Activated CD4-positive, alpha-beta T cell treated with anti-CD3 and anti-CD28 coated beads for 36 hours (primary cell): ENCODE measurements at regions not wholly inside any gene's neighbourhood (a gene's known extent, or its start where the extent isn't known, plus 50 kb on each side); places are given as distances from the start of the nearest gene placed in this dataset.
A peak's percentile ranks its signal among the peaks of the same experiment; 100 is the strongest.

Source experiments
- ATAC-seq: fragments of 200-7000 bp; cut with Tn5 transposase; one replicate; pipeline ENCODE4 v1.10.0; 2021; ENCODE audit warnings: mild to moderate bottlenecking, moderate library complexity
- CTCF ChIA-PET: fragments of 350-600 bp; sonication (Branson Sonifier 250); formaldehyde crosslinking; loops from one replicate; lab custom pipeline; 2021; ENCODE audit warnings: antibody characterized with exemption; lab: Charles Lee
- POLR2A ChIA-PET: fragments of 350-600 bp; sonication (Branson Sonifier 250); formaldehyde crosslinking; loops from one replicate; lab custom pipeline; 2021; ENCODE audit warnings: antibody characterized with exemption, inconsistent platforms; lab: Charles Lee
- DNase-seq: peaks from one replicate; pipeline ENCODE4 v3.0.0-alpha.2; 2020
- H3K27ac Mint-ChIP-seq: one replicate; pipeline ENCODE4 v1.8.0; 2021; ENCODE audit warnings: mixed read lengths
- H3K27me3 Mint-ChIP-seq: one replicate; pipeline ENCODE4 v1.8.0; 2021; ENCODE audit warnings: mixed read lengths
- H3K36me3 Mint-ChIP-seq: one replicate; pipeline ENCODE4 v1.8.0; 2021; ENCODE audit warnings: low read depth, mixed read lengths
- H3K4me1 Mint-ChIP-seq: one replicate; pipeline ENCODE4 v1.8.0; 2021; ENCODE audit warnings: mixed read lengths
- H3K4me3 Mint-ChIP-seq: one replicate; pipeline ENCODE4 v1.8.0; 2021; ENCODE audit warnings: mild to moderate bottlenecking, moderate library complexity, mixed read lengths
- H3K9me3 Mint-ChIP-seq: one replicate; pipeline ENCODE4 v1.8.0; 2021; ENCODE audit warnings: low read depth, mixed read lengths
- intact Hi-C, 2 experiments: fragments of 100-400 bp; cut with DNase I in 1 of 2; cut with micrococcal nuclease in 1 of 2; formaldehyde crosslinking; loops; one replicate each; pipeline versions ENCODE4 v1.14.2 to v1.15.1; 2022 to 2024; cut with DNase I, micrococcal nuclease

DNA sequence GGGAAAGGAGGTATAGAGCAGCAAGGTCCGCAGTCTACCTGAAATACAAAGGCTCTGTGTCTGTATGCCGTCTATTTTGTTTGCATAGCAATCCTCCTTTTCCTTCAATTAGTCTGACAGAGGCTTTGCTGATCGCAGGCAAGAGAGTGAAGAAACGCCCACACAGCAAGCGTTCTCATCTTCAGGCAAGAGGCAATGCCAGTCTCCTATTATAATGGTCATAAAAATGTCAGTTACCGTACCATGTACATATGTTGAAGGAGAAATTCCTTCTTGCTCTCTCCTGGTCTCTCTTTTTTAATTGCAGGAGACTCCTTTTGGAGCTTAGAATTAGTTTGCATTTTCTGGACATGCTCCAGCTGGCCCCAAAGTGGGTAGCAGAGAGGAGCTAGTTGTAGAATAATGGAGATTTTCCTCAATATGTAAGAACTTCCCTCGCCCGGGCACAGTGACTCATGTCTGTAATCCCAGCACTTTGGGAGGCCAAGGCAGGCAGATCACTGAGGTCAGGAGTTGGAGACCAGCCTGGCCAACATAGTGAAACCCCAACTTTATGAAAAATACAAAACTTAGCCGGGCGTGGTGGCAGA, 139.5 kb downstream of the PFKFB3 start:
- Mint-ChIP-seq H3K9me3 (peaks cover 7% of the 10 kb centered on the region), H3K4me1 (peaks cover 24% of the 10 kb centered on the region), H3K27me3 (no peaks in the 10 kb centered on the region), H3K4me3 (no peak overlapping the region), H3K27ac (no peak overlapping the region), H3K36me3 (peaks cover 11% of the 10 kb centered on the region)
- no peak for ATAC-seq
- ChIA-PET CTCF (interaction anchor here (0.7 to 1.8 kb wide), 2 partner anchors 34 to 60 kb away, joined by 3 to 8 read pairs; no protein-coding TSS in a partner anchor), POLR2A (no interaction called here)
- intact Hi-C loops = loop anchor here in 1 of 2 experiments (10.0 kb wide), 2 partner anchors 137 to 287 kb away; partner anchors contain the start of gene PFKFB3
- DNase-seq = no peak

DNA sequence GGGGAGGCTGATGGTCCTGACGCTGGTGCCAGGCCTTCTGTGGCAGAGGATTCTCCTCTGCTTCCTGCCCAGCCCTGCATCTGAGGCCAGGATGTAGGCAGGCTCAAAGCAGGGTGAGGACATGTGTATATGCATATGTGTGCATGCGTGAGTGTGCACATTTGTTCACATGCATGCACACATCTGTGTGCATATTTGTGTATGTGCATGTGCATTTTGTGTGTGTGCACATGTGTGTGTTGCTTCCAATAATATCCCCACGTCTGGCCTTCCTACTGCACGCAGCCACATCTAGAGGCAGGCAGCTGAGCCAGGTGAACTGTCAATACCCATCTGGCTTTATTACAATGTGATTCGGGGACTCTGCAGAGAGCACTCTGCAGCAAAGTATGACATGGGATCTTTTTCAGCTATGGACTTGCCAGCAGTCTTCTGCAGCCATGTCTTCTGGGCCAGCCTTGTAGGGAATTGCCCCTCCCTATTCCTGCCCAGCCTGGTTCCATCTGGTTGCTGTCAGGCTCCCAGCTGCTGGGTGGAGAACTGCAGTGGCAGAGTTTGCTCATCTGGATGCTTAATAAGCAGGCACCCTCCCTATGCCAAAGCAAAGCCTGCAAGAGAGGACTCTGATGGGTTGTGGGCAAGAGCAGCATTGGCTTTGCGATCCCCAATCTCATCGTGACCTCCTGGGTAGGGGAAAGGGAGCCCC, 140.7 kb downstream of the PFKFB3 start:
- no peak for ATAC-seq

DNA sequence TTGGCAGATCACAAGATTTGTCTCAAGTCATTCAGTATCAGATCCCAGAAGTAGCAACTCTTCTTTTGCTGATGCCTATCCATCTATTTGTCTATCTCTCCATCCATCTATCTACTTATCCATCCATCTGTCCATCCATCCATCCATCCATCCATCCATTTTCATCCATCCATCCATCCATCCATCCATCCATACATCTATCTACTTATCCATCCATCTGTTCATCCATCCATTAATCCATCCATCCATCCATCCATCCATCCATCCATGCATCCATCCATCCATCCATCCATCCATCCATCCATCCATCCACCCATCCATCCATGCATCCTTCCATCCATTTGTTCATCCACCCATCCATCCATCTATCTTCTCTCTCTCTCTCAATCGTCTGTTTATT, 142.7 kb downstream of the PFKFB3 start:
- POLR2A ChIA-PET = no interaction called here
- peak overlapping the region; percentile 98 for H3K27ac Mint-ChIP-seq
- peaks cover 23% of the 10 kb centered on the region for H3K36me3 Mint-ChIP-seq
- DNase-seq = no peak
- CTCF ChIA-PET = interaction anchor here (1.1 to 4.9 kb wide), 2 partner anchors 50 to 57 kb away, joined by 3 to 32 read pairs; no protein-coding TSS in a partner anchor
- no peaks in the 10 kb centered on the region for H3K27me3 Mint-ChIP-seq
- H3K9me3 Mint-ChIP-seq = peaks cover 7% of the 10 kb centered on the region
- intact Hi-C loops = loop anchor here in 1 of 2 experiments (2.0 to 10.0 kb wide), 3 partner anchors 23 to 291 kb away; partner anchors contain the start of gene PFKFB3
- H3K4me1 Mint-ChIP-seq = peaks cover 55% of the 10 kb centered on the region
- H3K4me3 Mint-ChIP-seq = no peak overlapping the region
- ATAC-seq = no peak

More for the DNA sequence above, 140.7 kb downstream of the PFKFB3 start:
- ChIA-PET POLR2A (no interaction called here), CTCF (no interaction called here)
- DNase-seq = no peak
- H3K4me1 Mint-ChIP-seq = peaks cover 37% of the 10 kb centered on the region
- no peak overlapping the region for H3K4me3 Mint-ChIP-seq
- H3K36me3 Mint-ChIP-seq = peaks cover 15% of the 10 kb centered on the region
- H3K27me3 Mint-ChIP-seq = no peaks in the 10 kb centered on the region
- peak overlapping the region; percentile 35 for H3K27ac Mint-ChIP-seq
- H3K9me3 Mint-ChIP-seq = peaks cover 7% of the 10 kb centered on the region
- intact Hi-C loops = loop anchor here in 1 of 2 experiments (2.0 to 10.0 kb wide), 3 partner anchors 21 to 289 kb away; partner anchors contain the start of gene PFKFB3

DNA sequence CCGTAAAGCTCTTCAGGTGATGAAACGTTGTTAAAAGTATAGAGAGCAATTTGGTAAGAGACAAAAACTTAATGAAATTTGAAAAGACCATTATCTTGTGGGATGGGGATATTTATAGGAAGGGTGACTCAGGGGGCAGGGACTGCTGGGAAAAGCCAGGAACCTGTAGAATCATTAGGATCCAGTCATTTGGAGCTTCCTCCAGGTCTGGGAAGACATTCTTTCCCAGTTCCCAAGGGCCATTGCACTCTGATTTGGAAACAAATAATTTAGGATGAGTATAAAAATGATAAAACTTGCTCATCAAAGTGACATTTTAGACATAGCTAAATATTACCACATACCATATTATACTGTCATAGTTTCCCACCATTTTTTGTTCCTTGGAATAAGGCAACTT, 143.9 kb downstream of the PFKFB3 start:
- peak overlapping the region; percentile 98 for H3K27ac Mint-ChIP-seq
- intact Hi-C loops = loop anchor here (2.0 to 10.0 kb wide), 3 partner anchors 46 to 292 kb away; partner anchors contain the start of gene PFKFB3 (in 1 of the 2)
- POLR2A ChIA-PET = interaction anchor here (0.6 to 2.9 kb wide), 6 partner anchors 47 to 76 kb away, joined by 3 to 20 read pairs (median 4); no protein-coding TSS in a partner anchor
- peaks cover 66% of the 10 kb centered on the region for H3K4me1 Mint-ChIP-seq
- CTCF ChIA-PET = interaction anchor here (0.5 to 4.9 kb wide), 10 partner anchors 39 to 259 kb away, joined by 3 to 32 read pairs (median 4); no protein-coding TSS in a partner anchor
- ATAC-seq (no peak), DNase-seq (no peak)
- H3K27me3 Mint-ChIP-seq = no peaks in the 10 kb centered on the region
- peaks cover 7% of the 10 kb centered on the region for H3K9me3 Mint-ChIP-seq
- no peak overlapping the region for H3K4me3 Mint-ChIP-seq
- peaks cover 26% of the 10 kb centered on the region for H3K36me3 Mint-ChIP-seq

DNA sequence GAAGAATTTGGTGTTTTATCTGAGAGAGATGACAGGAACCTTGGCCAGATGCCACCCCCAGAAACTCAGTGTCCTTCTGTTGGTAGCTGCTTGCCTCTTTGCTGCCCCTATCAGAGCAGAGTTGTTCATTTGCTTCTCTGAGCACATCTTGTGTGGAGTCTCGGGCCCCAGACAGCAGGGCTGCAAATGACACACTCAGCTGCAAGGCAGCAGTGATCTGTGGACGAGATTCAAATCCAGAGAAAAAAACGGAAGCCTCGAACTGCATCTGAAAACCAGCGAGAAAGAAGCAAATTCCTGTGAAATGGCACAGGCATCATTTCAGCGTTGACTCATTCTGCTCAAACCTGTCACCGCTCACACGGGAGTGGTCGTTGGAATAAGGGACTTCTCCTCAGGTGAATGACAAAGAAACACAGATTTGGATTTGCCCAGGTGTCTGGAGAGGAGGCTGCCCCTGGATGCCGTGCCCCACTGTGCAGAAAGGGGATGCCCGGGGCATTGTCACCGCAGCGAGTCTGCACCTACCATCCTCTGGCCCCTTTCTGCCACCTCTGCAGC, 144.7 kb downstream of the PFKFB3 start:
- H3K9me3 Mint-ChIP-seq = peaks cover 7% of the 10 kb centered on the region
- H3K4me3 Mint-ChIP-seq = peak overlapping the region; percentile 65
- DNase-seq = peak; percentile 83
- intact Hi-C loops = loop anchor here (2.0 to 10.0 kb wide), 3 partner anchors 47 to 293 kb away; partner anchors contain the start of gene PFKFB3 (in 1 of the 2)
- H3K36me3 Mint-ChIP-seq = peaks cover 26% of the 10 kb centered on the region
- ChIA-PET CTCF (interaction anchor here (0.6 to 4.9 kb wide), 20 partner anchors 35 to 331 kb away, joined by 3 to 32 read pairs (median 4); partner anchors contain the start of genes IL2RA and PFKFB3), POLR2A (interaction anchor here (0.5 to 2.9 kb wide), 19 partner anchors 23 to 1978 kb away, joined by 3 to 28 read pairs (median 6); no protein-coding TSS in a partner anchor)
- no peaks in the 10 kb centered on the region for H3K27me3 Mint-ChIP-seq
- peak; percentile 67 for ATAC-seq
- H3K27ac Mint-ChIP-seq = peak overlapping the region; percentile 98
- peaks cover 66% of the 10 kb centered on the region for H3K4me1 Mint-ChIP-seq

DNA sequence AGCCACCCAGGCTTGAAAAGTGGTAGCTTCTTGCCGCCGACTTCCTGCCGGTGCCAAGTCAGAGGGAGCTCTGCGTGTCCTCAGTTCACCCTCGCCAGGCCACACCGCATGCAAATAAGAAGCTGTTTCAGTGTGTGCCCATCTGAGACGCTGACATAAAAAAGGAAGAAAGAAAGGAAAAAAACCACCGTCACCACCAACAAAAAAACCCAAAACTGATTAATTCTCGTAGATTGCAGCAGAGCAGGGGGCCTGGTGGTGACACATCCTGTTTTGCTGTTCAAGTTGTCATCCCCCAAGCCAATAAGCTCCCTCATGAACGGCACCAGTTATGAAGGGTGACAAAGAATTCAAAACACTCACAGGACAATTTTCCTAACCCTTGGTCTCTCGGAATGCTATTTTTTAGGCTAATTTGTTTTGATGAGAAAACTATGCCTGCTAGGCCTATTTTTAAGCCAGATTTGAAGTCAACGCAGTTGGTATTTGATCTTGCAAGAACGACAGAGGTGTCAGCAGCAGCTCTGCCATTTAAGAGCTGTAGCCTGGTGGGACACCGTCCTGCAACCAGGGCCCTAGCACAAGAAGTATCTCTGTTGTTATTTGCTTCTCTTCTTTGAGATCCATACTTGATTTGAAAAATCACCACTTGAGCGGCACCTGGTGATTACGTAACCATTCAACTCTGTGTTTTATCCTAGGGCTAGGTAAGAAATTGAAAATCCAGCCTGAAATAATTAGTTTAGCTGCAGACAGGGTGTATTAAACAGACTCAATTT, 145.6 kb downstream of the PFKFB3 start:
- ATAC-seq (peak; percentile 91), DNase-seq (peak; percentile 94)
- intact Hi-C loops = loop anchor here (1.0 to 10.0 kb wide), 10 partner anchors 34 to 293 kb away; partner anchors contain the start of gene PFKFB3 (in 2 of the 2)
- peak overlapping the region; percentile 98 for H3K27ac Mint-ChIP-seq
- no peaks in the 10 kb centered on the region for H3K27me3 Mint-ChIP-seq
- peaks cover 62% of the 10 kb centered on the region for H3K4me1 Mint-ChIP-seq
- CTCF ChIA-PET = interaction anchor here (0.6 to 4.9 kb wide), 29 partner anchors 8 to 665 kb away, joined by 3 to 32 read pairs (median 4); partner anchors contain the start of genes IL2RA and PFKFB3
- POLR2A ChIA-PET = interaction anchor here (0.5 to 2.9 kb wide), 29 partner anchors 24 to 1978 kb away, joined by 3 to 28 read pairs (median 3); partner anchors contain the start of gene IL2RA
- peak overlapping the region; percentile 65 for H3K4me3 Mint-ChIP-seq
- peaks cover 7% of the 10 kb centered on the region for H3K9me3 Mint-ChIP-seq
- H3K36me3 Mint-ChIP-seq = peaks cover 26% of the 10 kb centered on the region

DNA sequence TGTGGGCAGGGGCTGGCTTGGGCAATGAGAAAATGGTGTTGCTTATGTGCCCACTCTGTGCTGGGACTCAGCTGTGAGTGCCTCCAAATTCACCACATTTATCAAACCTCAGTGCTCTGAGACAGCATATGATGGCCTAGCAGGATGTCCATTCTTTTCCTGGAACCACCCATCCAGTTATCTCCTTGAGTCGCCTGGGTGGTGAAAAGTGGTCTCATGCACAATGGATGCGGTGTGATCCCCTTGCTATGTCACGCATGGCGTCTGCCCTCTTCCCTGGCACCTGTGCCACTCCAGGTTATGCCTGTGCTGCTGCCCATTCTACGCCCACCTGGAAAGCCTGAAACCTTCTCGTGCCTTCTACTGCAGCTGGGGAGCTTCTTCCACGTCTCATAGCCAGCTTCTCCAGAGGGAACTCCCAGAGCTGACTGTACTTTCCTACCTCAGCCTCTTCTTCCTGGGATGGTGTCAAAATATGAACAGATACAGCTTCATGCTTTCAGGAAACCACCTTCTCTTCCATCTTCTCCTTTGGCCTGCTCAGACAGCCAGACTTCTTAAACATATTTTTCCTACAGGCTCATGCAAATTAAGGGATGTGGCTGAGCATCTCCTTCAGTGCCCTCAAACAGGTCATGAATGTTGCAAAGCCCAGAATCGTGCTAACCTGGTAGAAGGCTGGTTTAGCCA, 147.3 kb downstream of the PFKFB3 start:
- peak overlapping the region; percentile 65 for H3K27ac Mint-ChIP-seq
- no peak for ATAC-seq
- H3K36me3 Mint-ChIP-seq = peaks cover 29% of the 10 kb centered on the region
- DNase-seq = no peak
- peaks cover 11% of the 10 kb centered on the region for H3K9me3 Mint-ChIP-seq
- H3K4me3 Mint-ChIP-seq = no peak overlapping the region
- H3K4me1 Mint-ChIP-seq = peaks cover 62% of the 10 kb centered on the region
- intact Hi-C loops = loop anchor here (2.0 to 10.0 kb wide), 3 partner anchors 53 to 295 kb away; partner anchors contain the start of gene PFKFB3 (in 1 of the 2)
- H3K27me3 Mint-ChIP-seq = no peaks in the 10 kb centered on the region
- ChIA-PET POLR2A (interaction anchor here (0.6 to 2.9 kb wide), 2 partner anchors 68 to 79 kb away, joined by 4 to 19 read pairs; no protein-coding TSS in a partner anchor), CTCF (interaction anchor here (0.6 to 4.9 kb wide), 9 partner anchors 11 to 535 kb away, joined by 3 to 32 read pairs (median 5); partner anchors contain the start of gene PFKFB3)

DNA sequence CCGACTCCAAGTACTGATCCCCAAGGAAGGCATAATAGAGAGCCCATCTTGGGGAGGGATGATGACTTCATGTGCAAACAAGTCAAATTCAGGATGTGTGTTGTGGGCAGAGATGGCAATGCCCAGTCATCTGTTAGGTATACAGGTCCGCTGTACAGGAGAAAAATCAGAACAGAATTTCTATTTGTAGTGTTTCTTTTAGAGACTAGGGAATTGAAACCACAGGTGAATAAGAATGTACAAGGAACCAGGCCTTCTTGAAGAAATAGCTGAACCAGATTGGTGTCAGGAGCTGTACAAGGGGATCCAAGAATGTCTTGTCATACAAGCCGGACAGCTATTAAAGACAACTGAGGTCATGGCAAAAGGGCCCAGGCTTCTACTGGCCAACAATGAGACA, 147.9 kb downstream of the PFKFB3 start:
- intact Hi-C loops = no loop called here
- DNase-seq (no peak), ATAC-seq (no peak)
- Mint-ChIP-seq H3K27me3 (no peaks in the 10 kb centered on the region), H3K9me3 (peaks cover 6% of the 10 kb centered on the region), H3K36me3 (peaks cover 25% of the 10 kb centered on the region), H3K27ac (peak overlapping the region; percentile 65), H3K4me1 (peaks cover 57% of the 10 kb centered on the region), H3K4me3 (no peak overlapping the region)
- POLR2A ChIA-PET = interaction anchor here (0.6 kb wide), 1 partner anchor 159 kb away, joined by 5 read pairs; no protein-coding TSS in a partner anchor
- CTCF ChIA-PET = interaction anchor here (0.8 to 4.9 kb wide), 4 partner anchors 14 to 297 kb away, joined by 3 to 32 read pairs (median 4); no protein-coding TSS in a partner anchor

DNA sequence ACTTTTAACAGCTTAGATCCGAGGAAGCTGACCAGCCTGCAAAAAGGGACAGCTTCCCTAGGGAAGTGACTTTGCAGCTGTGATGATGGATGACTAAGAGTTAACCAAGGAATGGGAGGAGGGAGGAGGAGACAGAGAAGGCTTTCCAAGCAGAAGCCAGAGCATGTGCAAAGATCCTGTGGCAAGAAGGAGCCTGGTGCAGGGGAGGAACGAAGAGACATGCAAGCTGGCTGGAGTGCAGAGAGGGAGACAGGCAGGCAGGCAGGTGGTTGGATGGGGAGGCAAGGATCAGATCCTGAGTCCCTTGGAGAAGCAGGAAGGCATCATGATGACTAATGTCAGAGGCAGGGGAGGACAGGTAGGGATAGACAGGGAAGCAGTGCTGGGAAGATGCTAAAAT, 148.8 kb downstream of the PFKFB3 start:
- H3K36me3 Mint-ChIP-seq = peaks cover 24% of the 10 kb centered on the region
- ATAC-seq = no peak
- intact Hi-C loops = no loop called here
- no peak overlapping the region for H3K4me3 Mint-ChIP-seq
- ChIA-PET CTCF (interaction anchor here (0.7 to 1.8 kb wide), 4 partner anchors 50 to 297 kb away, joined by 3 to 6 read pairs (median 3); no protein-coding TSS in a partner anchor), POLR2A (no interaction called here)
- peaks cover 49% of the 10 kb centered on the region for H3K4me1 Mint-ChIP-seq
- H3K27me3 Mint-ChIP-seq = no peaks in the 10 kb centered on the region
- peaks cover 9% of the 10 kb centered on the region for H3K9me3 Mint-ChIP-seq
- H3K27ac Mint-ChIP-seq = peak overlapping the region; percentile 1
- no peak for DNase-seq
